ENCODE measurements at regions not wholly inside any gene's neighbourhood (a gene's known extent, or its start where the extent isn't known, plus 50 kb on each side); places are given as distances from the start of the nearest gene placed in this dataset.

DNA sequence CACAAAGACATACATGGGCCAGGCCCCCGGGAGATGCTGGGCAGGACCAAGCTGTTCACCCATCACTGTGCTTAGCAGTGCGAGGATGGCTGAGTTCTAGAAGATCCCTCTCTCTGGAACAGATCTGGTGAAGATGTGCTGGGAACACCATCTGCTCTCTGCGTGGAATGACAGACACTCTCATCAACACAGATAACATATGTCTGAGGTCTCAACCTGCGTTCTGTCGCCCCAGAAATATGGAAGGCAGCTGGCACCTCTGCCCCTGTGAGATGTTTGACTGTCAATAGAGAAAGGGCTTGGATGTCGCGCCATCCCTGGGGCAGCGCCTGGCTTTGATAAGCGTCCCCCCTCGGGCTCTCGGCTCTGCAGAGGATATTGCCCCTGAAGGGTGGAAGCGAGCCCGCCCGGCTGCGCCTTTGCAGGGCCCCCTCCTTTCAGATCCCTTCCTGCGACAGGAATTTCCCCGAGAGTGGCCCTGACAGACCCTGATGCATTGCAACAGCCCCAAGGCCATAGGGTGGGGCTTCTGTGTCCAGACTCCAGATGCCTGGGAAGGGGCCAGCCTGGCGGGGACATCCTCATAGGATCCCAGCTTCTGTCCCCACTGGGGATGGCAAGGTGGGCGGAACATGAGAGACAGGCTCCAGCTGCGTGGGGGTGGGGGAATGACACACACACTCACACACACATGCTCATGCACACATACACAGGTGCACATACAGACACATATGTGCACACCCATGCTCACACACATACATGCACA lies 86.9 kb upstream of the ZNF469 start:
- DNase-seq (ENCODE audit: low spot score) = no peak
- TF ChIP-seq, protein P1, sequence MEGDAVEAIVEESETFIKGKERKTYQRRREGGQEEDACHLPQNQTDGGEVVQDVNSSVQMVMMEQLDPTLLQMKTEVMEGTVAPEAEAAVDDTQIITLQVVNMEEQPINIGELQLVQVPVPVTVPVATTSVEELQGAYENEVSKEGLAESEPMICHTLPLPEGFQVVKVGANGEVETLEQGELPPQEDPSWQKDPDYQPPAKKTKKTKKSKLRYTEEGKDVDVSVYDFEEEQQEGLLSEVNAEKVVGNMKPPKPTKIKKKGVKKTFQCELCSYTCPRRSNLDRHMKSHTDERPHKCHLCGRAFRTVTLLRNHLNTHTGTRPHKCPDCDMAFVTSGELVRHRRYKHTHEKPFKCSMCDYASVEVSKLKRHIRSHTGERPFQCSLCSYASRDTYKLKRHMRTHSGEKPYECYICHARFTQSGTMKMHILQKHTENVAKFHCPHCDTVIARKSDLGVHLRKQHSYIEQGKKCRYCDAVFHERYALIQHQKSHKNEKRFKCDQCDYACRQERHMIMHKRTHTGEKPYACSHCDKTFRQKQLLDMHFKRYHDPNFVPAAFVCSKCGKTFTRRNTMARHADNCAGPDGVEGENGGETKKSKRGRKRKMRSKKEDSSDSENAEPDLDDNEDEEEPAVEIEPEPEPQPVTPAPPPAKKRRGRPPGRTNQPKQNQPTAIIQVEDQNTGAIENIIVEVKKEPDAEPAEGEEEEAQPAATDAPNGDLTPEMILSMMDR (IDR thresholded peaks at IDR 0.05) = no peak
- no peak for ATAC-seq (ENCODE audit: low FRiP score)

DNA sequence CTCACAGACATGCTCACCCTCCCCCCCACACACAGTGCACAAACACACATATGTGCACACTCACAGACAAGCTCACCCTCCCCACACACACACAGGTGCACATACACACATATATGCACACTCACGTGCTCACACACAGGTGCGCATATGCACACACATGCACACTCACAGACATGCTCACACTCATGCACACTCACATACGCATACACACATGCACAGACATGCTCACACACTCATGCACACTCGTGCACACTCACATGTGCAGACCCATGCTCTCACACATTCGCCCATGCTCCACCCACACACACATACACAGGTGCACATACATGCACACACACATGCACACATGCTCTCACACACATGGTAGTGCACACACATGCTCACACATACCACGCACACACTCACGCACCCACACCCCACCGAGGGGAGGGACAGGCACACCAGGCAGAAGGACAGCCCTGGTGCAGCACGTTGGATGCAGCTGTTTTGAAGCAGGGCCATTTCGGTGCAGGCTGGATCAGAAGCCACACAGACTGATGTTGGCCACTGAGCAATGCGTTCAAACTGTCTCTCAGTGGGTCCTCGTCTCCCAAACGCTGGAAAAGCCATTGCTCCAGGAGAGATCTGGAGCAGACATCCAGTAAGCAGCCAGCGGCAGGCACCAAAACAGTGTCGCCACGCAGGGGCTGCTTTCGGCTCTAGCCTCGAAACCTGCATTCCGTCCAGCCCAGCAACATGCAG lies 86.2 kb upstream of the ZNF469 start:
- ATAC-seq (ENCODE audit: low FRiP score) (no peak), DNase-seq (ENCODE audit: low spot score) (no peak)
- TF ChIP-seq, protein P1 (IDR thresholded peaks at IDR 0.05) = no peak

DNA sequence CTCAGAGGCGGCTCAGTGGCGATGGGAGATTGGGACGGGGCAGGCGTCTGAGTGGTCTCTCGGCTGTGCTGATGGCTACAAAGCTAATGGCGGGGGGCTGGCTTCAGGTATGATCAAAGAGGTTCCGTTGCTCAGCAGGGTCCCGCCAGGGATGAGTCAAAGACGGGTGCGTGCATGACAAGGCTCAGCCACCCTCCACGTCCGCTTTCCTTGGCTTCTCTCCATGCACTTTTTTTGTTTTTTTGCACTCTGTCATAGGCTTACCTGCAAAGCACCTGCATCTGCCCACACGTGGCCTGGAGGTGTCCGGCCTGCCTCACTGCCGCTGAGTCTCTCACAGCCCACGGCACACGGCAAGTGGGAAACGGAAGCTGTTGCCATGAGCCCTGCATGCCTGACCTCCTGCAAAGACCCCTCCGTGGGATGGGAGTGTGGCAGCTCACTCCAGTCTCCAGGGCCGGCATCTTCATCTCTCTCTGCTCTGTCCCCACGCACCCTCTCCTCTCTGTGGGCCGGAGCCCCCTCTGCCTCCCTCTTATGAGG lies 85.5 kb upstream of the ZNF469 start:
- ATAC-seq (ENCODE audit: low FRiP score) (no peak), DNase-seq (ENCODE audit: low spot score) (no peak)
- TF ChIP-seq, protein P1 (IDR thresholded peaks at IDR 0.05) = no peak

DNA sequence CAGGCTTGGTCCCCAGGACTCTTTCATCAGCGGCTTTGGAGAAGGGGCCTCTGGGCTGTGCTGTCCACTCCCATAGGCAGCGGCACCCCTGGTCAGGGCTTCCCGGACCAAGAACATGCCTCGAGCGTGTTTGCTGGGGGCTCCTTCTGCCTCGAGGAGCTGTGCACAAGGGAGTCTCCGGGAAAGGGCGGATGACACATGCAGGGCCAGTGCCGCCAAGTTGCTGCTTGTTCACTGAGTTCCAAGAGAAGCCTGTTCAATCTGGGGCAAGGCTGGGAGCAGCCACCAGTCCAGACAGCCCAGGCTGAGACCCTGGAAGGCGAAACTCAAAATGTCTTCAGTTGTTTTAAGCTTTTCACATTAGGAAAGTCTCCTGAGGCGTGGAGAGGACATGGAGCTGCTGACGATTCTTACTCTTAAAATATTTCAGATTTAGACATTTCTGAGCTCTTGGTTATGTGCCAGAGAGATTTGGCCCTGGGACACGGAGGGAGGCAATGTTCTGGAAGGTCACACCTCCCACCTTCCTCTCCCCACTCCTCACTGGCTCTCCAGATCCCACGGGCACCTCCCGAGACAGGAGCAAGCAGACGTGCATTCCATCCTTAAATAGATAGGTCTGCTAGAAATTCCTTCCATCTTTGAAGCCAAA lies 84.5 kb upstream of the ZNF469 start:
- peak; percentile 71 for ATAC-seq (ENCODE audit: low FRiP score)
- DNase-seq (ENCODE audit: low spot score) = no peak
- TF ChIP-seq, protein P1 (IDR thresholded peaks at IDR 0.05) = no peak

DNA sequence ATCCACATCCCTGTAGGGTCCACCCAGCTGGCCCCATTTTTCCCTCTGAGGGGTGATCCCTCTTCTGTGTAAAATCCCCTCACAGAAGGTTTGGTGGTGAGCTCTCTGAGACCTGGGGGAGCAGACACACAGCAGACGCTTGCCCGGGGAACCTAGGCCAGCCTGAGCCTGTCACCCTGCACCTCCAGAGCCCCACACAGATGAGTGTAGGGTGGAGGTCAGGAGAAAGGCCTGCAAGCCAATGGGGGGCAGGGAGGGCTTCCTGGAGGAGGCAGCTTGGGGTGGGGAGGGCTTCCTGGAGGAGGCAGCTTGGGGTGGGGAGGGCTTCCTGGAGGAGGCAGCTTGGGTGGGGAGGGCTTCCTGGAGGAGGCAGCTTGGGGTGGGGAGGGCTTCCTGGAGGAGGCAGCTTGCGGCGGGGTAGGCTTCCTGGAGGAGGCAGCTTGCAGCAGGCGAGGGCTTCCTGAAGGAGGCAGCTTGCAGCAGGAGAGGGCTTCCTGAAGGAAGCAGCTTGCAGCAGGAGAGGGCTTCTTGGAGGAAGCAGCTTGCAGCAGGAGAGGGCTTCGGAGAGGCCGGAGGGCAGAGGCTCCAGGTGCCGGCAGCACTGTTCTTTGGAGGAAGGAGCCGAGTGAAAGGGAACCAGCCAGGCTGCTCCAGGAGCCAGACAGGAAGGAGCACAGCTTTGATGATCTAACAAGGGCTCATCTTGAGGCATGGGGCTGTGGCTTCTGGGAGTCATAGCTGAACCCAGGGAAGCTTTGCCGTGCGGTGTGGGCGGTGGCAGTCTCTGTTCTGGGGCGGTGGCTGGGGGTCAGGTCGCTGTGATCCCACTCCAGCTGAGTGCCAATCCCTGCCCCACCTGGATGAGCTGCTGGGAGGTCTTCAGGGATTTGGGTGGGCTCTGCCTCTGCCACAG lies 83.7 kb upstream of the ZNF469 start:
- no peak for DNase-seq (ENCODE audit: low spot score)
- TF ChIP-seq, protein P1 (IDR thresholded peaks at IDR 0.05) = no peak
- peak; percentile 3 for ATAC-seq (ENCODE audit: low FRiP score)

DNA sequence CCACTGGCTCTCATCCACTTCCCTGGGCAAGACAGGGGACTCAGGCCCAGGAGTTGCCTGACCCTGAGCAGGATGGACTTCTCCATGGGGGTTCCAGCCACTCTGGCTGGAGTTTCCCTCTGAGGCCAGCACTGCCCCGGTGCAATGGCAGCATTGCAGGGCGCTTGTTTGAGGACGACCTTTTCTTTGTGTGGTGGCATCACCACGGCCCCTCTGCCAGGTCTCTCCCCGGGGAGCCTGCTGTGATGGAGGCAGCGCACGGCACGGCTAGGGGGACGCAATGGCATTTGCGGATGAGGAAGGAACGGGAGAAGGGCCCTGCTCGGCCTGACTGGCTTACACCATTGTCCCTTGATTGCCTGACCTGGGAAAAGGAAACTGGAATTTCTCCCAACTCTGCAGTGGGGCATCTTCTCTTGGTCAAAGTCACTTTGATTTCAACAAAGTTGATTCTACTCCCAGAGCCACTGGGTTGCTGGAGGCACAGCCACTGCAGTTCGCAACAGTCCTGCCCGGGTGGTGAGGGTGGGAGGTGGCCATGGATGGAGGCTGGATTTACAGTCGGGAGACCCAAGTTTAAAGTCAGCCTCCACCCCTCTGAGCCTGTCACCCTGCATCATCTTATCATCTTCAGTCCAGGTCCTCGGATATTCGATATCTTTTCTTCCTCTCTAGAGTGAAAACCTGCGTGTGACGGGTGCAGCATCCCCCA lies 82.9 kb upstream of the ZNF469 start:
- no peak for ATAC-seq (ENCODE audit: low FRiP score)
- TF ChIP-seq, protein P1 (IDR thresholded peaks at IDR 0.05) = no peak
- DNase-seq (ENCODE audit: low spot score) = no peak

Data from omental fat pad (tissue), 3 donors.